Stimulated activated CD8-positive, alpha-beta memory T cell treated with anti-CD3 and anti-CD28 coated beads, Interleukin-12 subunit alpha, Interleukin-12 subunit beta, amount 100 ng/mL, for 24 hours (primary cell): ENCODE measurements at regions not wholly inside any gene's neighbourhood (a gene's known extent, or its start where the extent isn't known, plus 50 kb on each side); places are given as distances from the start of the nearest gene placed in this dataset.

Experiments
- DNase-seq: peaks from one replicate; pipeline ENCODE4 v3.0.0-alpha.2; 2020; ENCODE audit errors: extremely low read depth

- DNase-seq = no peak
Measured at GRCh38 chr17:79201536-79202227, 127.1 kb downstream of the ENGASE start.

- DNase-seq = no peak
Measured at GRCh38 chr17:79201119-79201518, 126.5 kb downstream of the ENGASE start.

GRCh38 chr17:79196913-79197312 is 122.3 kb downstream of the ENGASE start:
- DNase-seq = no peak

GRCh38 chr17:79192503-79193351 is 118.1 kb downstream of the ENGASE start:
- DNase-seq = no peak

GRCh38 chr17:79191270-79191934 is 116.8 kb downstream of the ENGASE start:
- DNase-seq = no peak

- DNase-seq = no peak
Measured at GRCh38 chr17:79189305-79189704, 114.7 kb downstream of the ENGASE start.

GRCh38 chr17:79188685-79189084 is 114.1 kb downstream of the ENGASE start:
- no peak for DNase-seq

GRCh38 chr17:79188048-79188447 is 113.4 kb downstream of the ENGASE start:
- DNase-seq = no peak

- DNase-seq = no peak
Measured at GRCh38 chr17:79187186-79187585, 112.6 kb downstream of the ENGASE start.

- DNase-seq = no peak
Measured at GRCh38 chr17:79186406-79186805, 111.8 kb downstream of the ENGASE start.

- DNase-seq = no peak
Measured at GRCh38 chr17:79185671-79186070, 111.0 kb downstream of the ENGASE start.

GRCh38 chr17:79184219-79184618 is 109.6 kb downstream of the ENGASE start:
- DNase-seq = no peak

- no peak for DNase-seq
Measured at GRCh38 chr17:79183293-79184158, 108.9 kb downstream of the ENGASE start.

- no peak for DNase-seq
Measured at GRCh38 chr17:79183043-79183292, 108.3 kb downstream of the ENGASE start.

- no peak for DNase-seq
Measured at GRCh38 chr17:79182176-79183042, 107.8 kb downstream of the ENGASE start.

- no peak for DNase-seq
Measured at GRCh38 chr17:79180358-79181005, 105.9 kb downstream of the ENGASE start.

- no peak for DNase-seq
Measured at GRCh38 chr17:79179334-79179733, 104.7 kb downstream of the ENGASE start.

- no peak for DNase-seq
Measured at GRCh38 chr17:79177877-79178276, 103.3 kb downstream of the ENGASE start.

GRCh38 chr17:79176792-79177601 is 102.4 kb downstream of the ENGASE start:
- no peak for DNase-seq
